IMR-90 (cell line): ENCODE measurements at regions not wholly inside any gene's neighbourhood (a gene's known extent, or its start where the extent isn't known, plus 50 kb on each side); places are given as distances from the start of the nearest gene placed in this dataset.

ENCODE experiments used
- ATAC-seq: fragments of 200-7000 bp; cut with Tn5 transposase; 2 replicates; pipeline ENCODE4 v1.9.1; 2020; ENCODE audit warnings: low read depth, mild to moderate bottlenecking, moderate library complexity
- BruUV-seq: library from RNA; stranded (reverse); fragments of 400-500 nt; replicated peaks from 2 replicates; lab custom pipeline; 2021; lab: Mats Ljungman, UMichigan
- CTCF ChIA-PET: fragments of 300-600 bp; formaldehyde crosslinking; extraction: SDS; loops from one replicate; lab custom pipeline; 2021; ENCODE audit warnings: antibody characterized with exemption; lab: Yijun Ruan, JAX
- POLR2A ChIA-PET: fragments of 300-600 bp; sonication (Branson Sonifier 250); formaldehyde crosslinking; loops from one replicate; lab custom pipeline; 2022; ENCODE audit warnings: antibody characterized with exemption; ENCODE audit not compliant: unreplicated experiment; lab: Charles Lee
- DNase-seq: peaks from one replicate; pipeline ENCODE4 v3.0.0; 2013
- H2AFZ ChIP-seq: replicated peaks from 2 replicates; pipeline ENCODE3; 2013; ENCODE audit warnings: low read length, mild to moderate bottlenecking; ENCODE audit not compliant: poor library complexity
- H2AK5ac ChIP-seq: 2 replicates; pipeline ENCODE4 v1.6.1; 2013; ENCODE audit warnings: low read depth, low read length, inconsistent platforms
- H2AK9ac ChIP-seq: replicated peaks from 2 replicates; pipeline ENCODE3; 2013; ENCODE audit warnings: mild to moderate bottlenecking, low read depth, low read length, moderate library complexity; ENCODE audit not compliant: poor library complexity
- H2BK120ac ChIP-seq: 2 replicates; pipeline ENCODE4 v1.6.1; 2013; ENCODE audit warnings: low read depth, low read length, inconsistent platforms
- H2BK15ac ChIP-seq: 3 replicates; pipeline ENCODE4 v1.6.1; 2013; ENCODE audit warnings: low read depth, low read length, inconsistent platforms
- H2BK20ac ChIP-seq: 2 replicates; pipeline ENCODE4 v1.6.1; 2013; ENCODE audit warnings: low read depth, mild to moderate bottlenecking, inconsistent platforms, low read length, moderate library complexity
- H2BK5ac ChIP-seq: 2 replicates; pipeline ENCODE4 v1.6.1; 2013; ENCODE audit warnings: mild to moderate bottlenecking, low read depth, low read length, inconsistent platforms; ENCODE audit not compliant: poor library complexity, severe bottlenecking
- H3K14ac ChIP-seq: replicated peaks from 2 replicates; pipeline ENCODE4 v1.6.1; 2013; ENCODE audit warnings: low read depth, low read length, inconsistent platforms
- H3K18ac ChIP-seq: 2 replicates; pipeline ENCODE4 v1.6.1; 2013; ENCODE audit warnings: low read depth, low read length, control low read depth
- H3K23ac ChIP-seq: 2 replicates; pipeline ENCODE4 v1.6.1; 2013; ENCODE audit warnings: low read depth, low read length, inconsistent platforms
- H3K27ac ChIP-seq: 2 replicates; pipeline ENCODE4 v1.5.1; 2013; ENCODE audit warnings: mild to moderate bottlenecking, control low read depth, low read length; ENCODE audit not compliant: insufficient read depth
- H3K27me3 ChIP-seq: 2 replicates; pipeline ENCODE4 v1.6.1; 2013; ENCODE audit warnings: low read length; ENCODE audit not compliant: control insufficient read depth, insufficient read depth
- H3K36me3 ChIP-seq: 2 replicates; pipeline ENCODE4 v1.6.1; 2013; ENCODE audit warnings: low read length, mixed read lengths; ENCODE audit not compliant: control insufficient read depth, insufficient read depth
- H3K4ac ChIP-seq: 2 replicates; pipeline ENCODE4 v1.6.1; 2013; ENCODE audit warnings: low read depth, low read length, inconsistent platforms
- H3K4me1 ChIP-seq: 2 replicates; pipeline ENCODE4 v1.6.1; 2013; ENCODE audit warnings: low read length, mixed read lengths; ENCODE audit not compliant: control insufficient read depth, insufficient read depth
- H3K4me2 ChIP-seq: 2 replicates; pipeline ENCODE4 v1.6.1; 2013; ENCODE audit warnings: low read depth, mild to moderate bottlenecking, control low read depth, low read length, moderate library complexity
- H3K4me3 ChIP-seq: 2 replicates; pipeline ENCODE4 v1.5.1; 2013; ENCODE audit warnings: low read depth, mild to moderate bottlenecking, control low read depth, low read length, moderate library complexity; ENCODE audit not compliant: insufficient read depth
- H3K56ac ChIP-seq: 2 replicates; pipeline ENCODE4 v1.6.1; 2013; ENCODE audit warnings: low read length, inconsistent platforms; ENCODE audit not compliant: insufficient read depth; ENCODE audit errors: extremely low read depth
- H3K79me1 ChIP-seq, 2 experiments: 2 replicates each; pipeline ENCODE4 v1.6.1; 2013; ENCODE audit warnings: low read length in 2 of 2, inconsistent platforms in 1 of 2, low read depth in 1 of 2
- H3K9ac ChIP-seq: 2 replicates; pipeline ENCODE4 v1.6.1; 2013; ENCODE audit warnings: low read depth, low read length, control low read depth
- H3K9me1 ChIP-seq: 2 replicates; pipeline ENCODE4 v1.6.1; 2013; ENCODE audit warnings: low read length, inconsistent platforms; ENCODE audit not compliant: insufficient read depth
- H3K9me3 ChIP-seq: 2 replicates; pipeline ENCODE4 v1.6.1; 2013; ENCODE audit warnings: low read length; ENCODE audit not compliant: control insufficient read depth, insufficient read depth
- H4K20me1 ChIP-seq: 2 replicates; pipeline ENCODE4 v1.6.1; 2013; ENCODE audit warnings: low read length, inconsistent platforms; ENCODE audit not compliant: insufficient read depth
- H4K5ac ChIP-seq: 2 replicates; pipeline ENCODE4 v1.6.1; 2013; ENCODE audit warnings: mild to moderate bottlenecking, low read depth, low read length, control low read depth
- H4K8ac ChIP-seq, 2 experiments: 2 replicates each; pipeline ENCODE4 v1.6.1; 2013; ENCODE audit warnings: low read depth in 2 of 2, low read length in 2 of 2, control low read depth in 1 of 2, inconsistent platforms in 1 of 2
- H4K91ac ChIP-seq: 2 replicates; pipeline ENCODE4 v1.6.1; 2013; ENCODE audit warnings: low read depth, low read length, inconsistent platforms; ENCODE audit not compliant: insufficient read depth
- BHLHE40 ChIP-seq: fragments of 150-350 bp; IDR thresholded peaks from 2 replicates; pipeline ENCODE4 v1.6.1; 2016; ENCODE audit warnings: mild to moderate bottlenecking, low read depth, low read length
- CEBPB ChIP-seq: IDR thresholded peaks from 2 replicates; pipeline ENCODE4 v1.6.1; 2012; ENCODE audit warnings: low read depth, low read length, improper control_type of control experiment
- CHD1 ChIP-seq: IDR thresholded peaks from 2 replicates; pipeline ENCODE4 v1.6.1; 2012; ENCODE audit warnings: low read depth, low read length, improper control_type of control experiment
- FOS ChIP-seq: fragments of 150-350 bp; IDR thresholded peaks from 2 replicates; pipeline ENCODE4 v1.6.1; 2016; ENCODE audit warnings: low read depth, low read length
- MAFK ChIP-seq: IDR thresholded peaks from 2 replicates; pipeline ENCODE4 v1.6.1; 2012; ENCODE audit warnings: low read depth, low read length, improper control_type of control experiment
- MAZ ChIP-seq: IDR thresholded peaks from 2 replicates; pipeline ENCODE4 v1.6.1; 2012; ENCODE audit warnings: low read depth, mild to moderate bottlenecking, low read length, improper control_type of control experiment, moderate library complexity, borderline replicate concordance
- MXI1 ChIP-seq: IDR thresholded peaks from 2 replicates; pipeline ENCODE4 v1.6.1; 2012; ENCODE audit warnings: low read depth, mild to moderate bottlenecking, low read length, moderate library complexity, borderline replicate concordance
- NFE2L2 ChIP-seq: fragments of 150-350 bp; IDR thresholded peaks from 2 replicates; pipeline ENCODE4 v1.6.1; 2016; ENCODE audit warnings: low read depth, mild to moderate bottlenecking, low read length
- POLR2A ChIP-seq: IDR thresholded peaks from 2 replicates; pipeline ENCODE4 v1.6.1; 2012; ENCODE audit warnings: mild to moderate bottlenecking, low read depth, low read length
- RAD21 ChIP-seq: IDR thresholded peaks from 2 replicates; pipeline ENCODE4 v1.6.1; 2012; ENCODE audit warnings: low read length, improper control_type of control experiment
- RCOR1 ChIP-seq: IDR thresholded peaks from 2 replicates; pipeline ENCODE4 v1.6.1; 2012; ENCODE audit warnings: mild to moderate bottlenecking, low read length, improper control_type of control experiment; ENCODE audit not compliant: insufficient replicate concordance
- RFX5 ChIP-seq: IDR thresholded peaks from 2 replicates; pipeline ENCODE4 v1.8.0; 2012; ENCODE audit warnings: low read depth, mild to moderate bottlenecking, low read length, moderate library complexity
- SMC3 ChIP-seq: fragments of 150-350 bp; IDR thresholded peaks from 2 replicates; pipeline ENCODE4 v1.6.1; 2016; ENCODE audit warnings: low read depth, mild to moderate bottlenecking, antibody characterized with exemption, low read length, moderate library complexity
- WGBS, 2 experiments: methylation state at CpG; one replicate each; pipeline versions ENCODE4 v1.1.5 to v1.1.7; 2013; ENCODE audit warnings: missing lambda C conversion rate in 2 of 2; ENCODE audit not compliant: insufficient read length in 1 of 2; ENCODE audit errors: extremely low coverage in 2 of 2; 5-methylcytosine and 5-hydroxymethylcytosine counted together
- dilution Hi-C: fragments of 300-500 bp; cut with HindIII; formaldehyde crosslinking; loops from one replicate; pipeline ENCODE4 v1.14.3; 2018; ENCODE audit warnings: low sequenced_read_pairs; ENCODE audit not compliant: unreplicated experiment
- in situ Hi-C: fragments of 300-500 bp; cut with MboI; formaldehyde crosslinking; loops from 3 replicates; pipeline ENCODE4 v1.14.3; 2019; ENCODE audit warnings: low sequenced_read_pairs, inconsistent platforms, mixed read lengths
- intact Hi-C: fragments of 100-400 bp; cut with micrococcal nuclease; formaldehyde crosslinking; loops from 2 replicates; pipeline ENCODE4 v1.10.0; 2022
- TF ChIP-seq, protein P1 (sequence below): fragments of 150-350 bp; IDR thresholded peaks from 2 replicates; pipeline ENCODE4 v1.6.1; 2016; ENCODE audit warnings: low read depth, mild to moderate bottlenecking, low read length, moderate library complexity, borderline replicate concordance
- TF ChIP-seq, protein P2 (sequence below): conservative IDR thresholded peaks from 2 replicates; pipeline ENCODE4 v1.5.1; 2012; ENCODE audit warnings: mild to moderate bottlenecking, low read depth, low read length, improper control_type of control experiment
- TF ChIP-seq, protein P3 (sequence below): fragments of 150-350 bp; IDR thresholded peaks from 2 replicates; pipeline ENCODE4 v1.6.1; 2017; ENCODE audit warnings: mild to moderate bottlenecking, antibody characterized with exemption, low read length, low read depth

DNA sequence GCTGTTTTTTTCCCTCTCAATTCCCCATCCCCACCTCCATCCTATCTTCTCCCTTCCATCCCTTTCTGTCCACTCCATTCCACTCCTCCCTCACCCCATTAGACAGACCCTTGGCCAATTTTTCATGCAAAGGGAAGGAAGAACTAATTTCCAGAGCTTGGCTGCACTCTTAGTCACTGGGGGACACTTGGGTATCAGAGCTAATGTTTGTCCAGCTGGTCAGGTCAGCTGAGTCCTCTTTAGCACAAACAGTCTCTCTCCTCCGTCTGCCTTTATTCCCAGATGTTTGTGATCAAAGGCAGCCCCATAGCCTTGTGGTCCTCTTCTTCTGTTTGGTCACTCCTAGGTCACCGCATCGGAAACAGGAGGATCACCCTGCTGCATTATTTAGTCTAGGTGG lies 148.5 kb downstream of the NMUR2 start:
- Histone ChIP-seq H4K20me1 (no peaks in the 10 kb centered on the region), H3K9me1 (no peaks in the 10 kb centered on the region), H2BK120ac (no peak overlapping the region), H2BK15ac (no peak overlapping the region), H3K4me2 (no peak overlapping the region), H3K4ac (no peak overlapping the region), H4K5ac (no peak overlapping the region), H3K9ac (no peak overlapping the region), H3K14ac (no peak overlapping the region), H2BK5ac (no peak overlapping the region), H2AFZ (no peak overlapping the region), H2AK5ac (no peak overlapping the region), H2AK9ac (no peak overlapping the region), H3K18ac (no peak overlapping the region), H2BK20ac (no peak overlapping the region), H3K36me3 (no peaks in the 10 kb centered on the region), H3K56ac (no peak overlapping the region), H3K4me1 (no peaks in the 10 kb centered on the region), H3K79me1 (no peaks in the 10 kb centered on the region), H4K8ac (no peak overlapping the region), H3K27me3 (no peaks in the 10 kb centered on the region), H4K91ac (no peak overlapping the region), H3K27ac (no peak overlapping the region), H3K4me3 (no peak overlapping the region), H3K9me3 (peaks cover 8% of the 10 kb centered on the region), H3K23ac (no peak overlapping the region)
- intact Hi-C loops = no loop called here
- no peak for DNase-seq
- ChIA-PET POLR2A (no interaction called here), CTCF (no interaction called here)
- ATAC-seq = no peak
- no peak for TF ChIP-seq MXI1
- TF ChIP-seq RAD21 = no peak
- TF ChIP-seq CHD1 = no peak
- TF ChIP-seq RFX5 = no peak
- TF ChIP-seq BHLHE40 = no peak
- TF ChIP-seq SMC3 = no peak
- TF ChIP-seq NFE2L2 = no peak
- TF ChIP-seq MAFK = no peak
- no peak for TF ChIP-seq RCOR1
- TF ChIP-seq POLR2A = no peak
- TF ChIP-seq, protein P1, sequence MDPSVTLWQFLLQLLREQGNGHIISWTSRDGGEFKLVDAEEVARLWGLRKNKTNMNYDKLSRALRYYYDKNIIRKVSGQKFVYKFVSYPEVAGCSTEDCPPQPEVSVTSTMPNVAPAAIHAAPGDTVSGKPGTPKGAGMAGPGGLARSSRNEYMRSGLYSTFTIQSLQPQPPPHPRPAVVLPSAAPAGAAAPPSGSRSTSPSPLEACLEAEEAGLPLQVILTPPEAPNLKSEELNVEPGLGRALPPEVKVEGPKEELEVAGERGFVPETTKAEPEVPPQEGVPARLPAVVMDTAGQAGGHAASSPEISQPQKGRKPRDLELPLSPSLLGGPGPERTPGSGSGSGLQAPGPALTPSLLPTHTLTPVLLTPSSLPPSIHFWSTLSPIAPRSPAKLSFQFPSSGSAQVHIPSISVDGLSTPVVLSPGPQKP = no peak
- TF ChIP-seq FOS = no peak
- TF ChIP-seq CEBPB = no peak
- TF ChIP-seq, protein P2, sequence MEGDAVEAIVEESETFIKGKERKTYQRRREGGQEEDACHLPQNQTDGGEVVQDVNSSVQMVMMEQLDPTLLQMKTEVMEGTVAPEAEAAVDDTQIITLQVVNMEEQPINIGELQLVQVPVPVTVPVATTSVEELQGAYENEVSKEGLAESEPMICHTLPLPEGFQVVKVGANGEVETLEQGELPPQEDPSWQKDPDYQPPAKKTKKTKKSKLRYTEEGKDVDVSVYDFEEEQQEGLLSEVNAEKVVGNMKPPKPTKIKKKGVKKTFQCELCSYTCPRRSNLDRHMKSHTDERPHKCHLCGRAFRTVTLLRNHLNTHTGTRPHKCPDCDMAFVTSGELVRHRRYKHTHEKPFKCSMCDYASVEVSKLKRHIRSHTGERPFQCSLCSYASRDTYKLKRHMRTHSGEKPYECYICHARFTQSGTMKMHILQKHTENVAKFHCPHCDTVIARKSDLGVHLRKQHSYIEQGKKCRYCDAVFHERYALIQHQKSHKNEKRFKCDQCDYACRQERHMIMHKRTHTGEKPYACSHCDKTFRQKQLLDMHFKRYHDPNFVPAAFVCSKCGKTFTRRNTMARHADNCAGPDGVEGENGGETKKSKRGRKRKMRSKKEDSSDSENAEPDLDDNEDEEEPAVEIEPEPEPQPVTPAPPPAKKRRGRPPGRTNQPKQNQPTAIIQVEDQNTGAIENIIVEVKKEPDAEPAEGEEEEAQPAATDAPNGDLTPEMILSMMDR = no peak
- TF ChIP-seq, protein P3, sequence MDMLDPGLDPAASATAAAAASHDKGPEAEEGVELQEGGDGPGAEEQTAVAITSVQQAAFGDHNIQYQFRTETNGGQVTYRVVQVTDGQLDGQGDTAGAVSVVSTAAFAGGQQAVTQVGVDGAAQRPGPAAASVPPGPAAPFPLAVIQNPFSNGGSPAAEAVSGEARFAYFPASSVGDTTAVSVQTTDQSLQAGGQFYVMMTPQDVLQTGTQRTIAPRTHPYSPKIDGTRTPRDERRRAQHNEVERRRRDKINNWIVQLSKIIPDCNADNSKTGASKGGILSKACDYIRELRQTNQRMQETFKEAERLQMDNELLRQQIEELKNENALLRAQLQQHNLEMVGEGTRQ = no peak
- TF ChIP-seq MAZ = no peak
- dilution Hi-C loops = no loop called here
- WGBS, 2 experiments = no CpG with 5 or more reads among the region's 3 CpGs
- no TSS peak for BruUV-seq
- in situ Hi-C loops = no loop called here
